ENCODE measurements at regions not wholly inside any gene's neighbourhood (a gene's known extent, or its start where the extent isn't known, plus 50 kb on each side); places are given as distances from the start of the nearest gene placed in this dataset.

DNA sequence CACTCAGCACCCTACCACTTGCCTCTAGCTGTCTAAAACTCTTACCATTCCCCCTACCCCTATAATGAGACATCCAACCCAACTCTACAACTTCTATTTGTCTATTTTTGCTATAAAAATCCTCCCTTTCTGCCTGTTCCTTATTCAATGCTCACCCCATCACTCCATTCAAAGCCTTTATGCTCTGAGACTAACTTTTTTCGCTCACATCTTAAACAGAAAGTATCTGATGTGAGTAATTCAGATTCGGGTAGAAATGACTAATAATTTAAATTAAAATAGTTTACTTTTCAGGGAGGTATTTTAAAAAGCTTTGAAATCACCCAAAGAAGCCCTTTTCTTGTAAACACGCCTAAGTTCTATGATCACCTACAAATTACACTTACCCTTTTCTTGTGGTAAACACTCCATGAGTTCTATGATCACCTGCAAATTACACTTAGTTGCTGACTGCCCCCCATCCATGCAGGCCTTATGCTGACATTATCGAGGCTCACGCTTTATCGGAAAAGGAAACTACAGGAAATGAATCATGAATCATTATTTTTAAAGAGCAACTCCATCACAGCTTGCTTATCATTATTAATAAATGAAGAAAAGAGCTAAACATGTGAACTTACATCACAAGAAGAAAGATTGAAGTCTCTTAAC is 168.7 kb upstream of the PPP1R2C start:
- DNase-seq: peak; percentile 22

DNA sequence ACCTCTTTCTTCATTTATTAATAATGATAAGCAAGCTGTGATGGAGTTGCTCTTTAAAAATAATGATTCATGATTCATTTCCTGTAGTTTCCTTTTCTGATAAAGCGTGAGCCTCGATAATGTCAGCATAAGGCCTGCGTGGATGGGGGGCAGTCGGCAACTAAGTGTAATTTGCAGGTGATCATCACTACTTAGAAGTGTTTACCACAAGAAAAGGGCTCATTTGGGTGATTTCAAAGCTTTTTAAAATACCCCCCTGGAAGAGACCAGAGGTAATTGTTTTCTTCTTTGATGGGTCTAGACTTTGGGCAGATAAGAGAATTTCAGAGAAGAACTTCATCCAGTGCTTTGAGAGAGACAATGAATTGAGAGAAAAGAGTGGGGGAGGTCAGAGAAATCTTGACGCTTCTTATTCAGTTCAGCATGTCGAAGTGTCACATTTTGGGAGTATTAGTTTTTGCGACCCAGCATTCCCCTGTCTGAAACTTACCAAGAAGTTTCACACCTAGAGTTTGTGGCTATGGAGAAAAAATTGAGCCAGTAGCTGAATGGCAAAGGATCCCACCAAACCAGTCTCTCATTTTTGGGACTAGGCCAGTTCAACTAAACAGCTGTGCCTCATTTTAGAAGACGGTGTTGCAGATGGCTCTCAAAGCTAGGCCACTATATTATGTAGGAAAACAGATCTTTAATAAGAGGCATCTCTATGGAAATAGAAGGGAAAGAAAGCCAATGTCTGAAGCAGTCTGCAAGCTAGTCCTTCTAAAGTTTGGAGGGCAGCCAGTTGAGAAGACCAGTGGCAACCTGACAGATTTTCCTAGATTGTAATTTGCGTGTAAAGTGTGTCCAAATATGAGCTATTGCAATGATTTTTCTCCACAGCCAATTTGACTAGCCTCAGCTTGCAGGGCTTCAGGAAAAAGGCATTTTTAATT is 171.0 kb upstream of the PPP1R2C start:
- DNase-seq: peak; percentile 37

DNA sequence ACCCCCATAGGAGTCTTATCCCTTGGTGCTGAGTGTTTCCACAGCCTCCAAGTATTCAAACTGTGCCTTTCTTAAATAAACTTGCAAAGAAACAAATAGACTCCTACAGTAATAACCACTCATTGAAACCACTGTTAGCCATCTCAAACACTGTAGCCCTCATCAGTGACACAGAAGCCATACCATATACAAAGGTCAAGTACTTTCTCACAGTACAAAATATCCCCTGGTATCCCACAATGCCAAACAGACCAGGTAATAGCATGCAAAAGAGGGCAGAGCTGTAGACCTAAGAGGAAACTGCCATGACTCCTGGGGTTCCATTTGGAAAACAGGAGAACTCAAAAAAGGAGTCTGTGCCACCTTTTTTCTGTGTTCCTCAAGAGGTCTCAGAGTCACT is 173.8 kb upstream of the PPP1R2C start:
- DNase-seq: no peak

DNA sequence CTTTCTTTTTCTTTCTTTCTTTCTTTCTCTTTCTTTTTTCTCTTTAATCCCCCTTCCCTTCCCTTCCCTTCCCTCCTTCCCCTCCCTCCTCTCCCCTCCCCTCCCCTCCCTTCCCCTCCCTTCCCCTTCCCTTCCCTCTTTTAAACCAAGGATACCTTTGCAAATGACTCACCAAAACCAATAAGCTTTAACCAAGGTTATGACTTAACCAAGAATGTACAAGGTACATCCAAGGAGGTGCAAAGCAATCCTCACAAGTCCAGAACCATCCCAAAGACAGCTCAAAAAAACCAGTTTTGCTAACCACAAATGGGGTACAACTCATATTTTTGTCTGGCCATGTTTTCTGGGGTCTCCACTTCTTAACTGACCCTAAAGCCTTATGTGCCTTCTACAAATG is 174.7 kb upstream of the PPP1R2C start:
- DNase-seq: no peak

DNA sequence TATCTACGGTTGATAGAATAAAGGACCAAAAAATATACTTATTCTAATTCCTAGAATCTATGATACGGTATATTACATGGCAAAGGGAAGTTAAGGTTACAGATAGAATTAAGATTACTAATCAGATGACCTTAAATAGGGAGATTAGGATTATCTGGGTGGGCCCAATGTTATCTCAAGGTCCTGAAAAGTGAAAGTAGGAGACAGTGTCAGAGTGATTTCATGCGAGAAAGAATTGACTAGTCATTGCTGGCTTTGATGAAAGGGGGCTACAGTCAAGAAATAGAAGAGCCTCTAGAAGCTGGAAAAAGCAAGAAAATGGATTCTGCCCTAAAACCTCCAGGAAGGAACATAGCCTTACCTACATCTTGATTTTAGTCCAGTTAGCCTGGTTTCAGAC is 176.9 kb upstream of the PPP1R2C start:
- no peak for DNase-seq

DNA sequence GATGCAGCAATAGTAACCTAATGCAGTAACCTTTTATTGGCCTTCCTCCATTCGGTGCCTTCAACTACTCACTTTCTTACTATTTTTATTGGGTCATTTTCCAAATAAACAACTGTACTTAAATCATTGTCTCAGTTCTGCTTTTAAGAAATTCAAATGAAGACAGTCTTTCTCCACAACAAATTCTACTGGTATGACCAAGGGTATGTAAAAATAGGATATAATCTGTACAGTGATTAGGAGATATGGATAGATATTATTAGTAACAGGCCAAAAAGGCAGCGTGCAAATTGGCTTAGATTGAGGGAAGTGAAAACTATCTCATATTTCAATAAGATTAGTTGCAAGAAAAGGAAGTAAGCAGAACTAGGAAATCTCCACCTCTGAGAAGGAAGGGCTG is 177.4 kb upstream of the PPP1R2C start:
- no peak for DNase-seq

DNA sequence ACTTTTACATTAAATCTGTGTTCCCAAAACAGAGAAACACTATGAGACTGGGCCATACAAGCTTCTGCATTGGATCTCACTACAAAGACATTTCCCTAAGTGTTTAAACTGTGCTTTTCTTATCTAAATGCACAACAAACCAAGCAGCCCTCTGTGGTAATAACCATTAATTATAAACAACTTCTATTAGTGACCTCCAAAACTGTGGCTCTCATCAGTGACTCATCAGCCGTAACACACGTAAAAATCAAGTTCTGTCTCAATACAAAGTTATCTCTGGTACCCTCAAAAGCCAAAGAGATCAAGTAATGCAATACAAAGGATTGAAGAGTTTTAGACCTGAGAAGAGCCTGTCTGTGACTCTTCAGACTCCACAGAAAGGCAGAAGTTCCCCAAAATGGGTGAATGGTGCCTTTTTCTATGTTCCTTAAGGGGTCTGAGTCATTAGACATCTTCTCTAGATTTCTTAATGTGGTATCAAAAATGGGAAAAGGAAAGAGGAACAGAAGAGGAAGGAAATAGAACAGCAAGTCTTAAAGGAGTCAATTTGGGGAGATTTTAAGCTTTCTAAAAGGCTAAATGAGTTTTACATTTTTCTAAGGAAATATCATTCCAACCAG is 189.8 kb upstream of the PPP1R2C start:
- DNase-seq: no peak

DNA sequence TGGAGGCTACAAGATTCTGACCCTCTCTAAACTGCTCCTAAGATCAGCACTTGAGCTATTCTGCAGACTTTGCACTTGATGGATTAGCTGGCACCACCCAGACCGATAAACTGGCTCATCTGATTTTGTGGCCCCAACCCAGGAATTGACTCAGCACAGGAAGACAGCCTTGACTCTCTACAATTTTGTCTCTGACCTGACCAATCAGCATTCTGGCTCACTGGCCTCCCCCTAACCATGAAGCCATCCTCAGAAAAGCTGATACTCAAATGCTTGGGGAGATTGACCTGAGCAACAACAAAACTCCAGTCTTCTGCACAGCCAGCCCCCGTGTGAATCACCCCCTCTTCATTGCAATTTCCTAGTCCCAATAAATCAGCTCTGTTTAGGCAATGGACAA is 195.4 kb upstream of the PPP1R2C start:
- DNase-seq: no peak

DNA sequence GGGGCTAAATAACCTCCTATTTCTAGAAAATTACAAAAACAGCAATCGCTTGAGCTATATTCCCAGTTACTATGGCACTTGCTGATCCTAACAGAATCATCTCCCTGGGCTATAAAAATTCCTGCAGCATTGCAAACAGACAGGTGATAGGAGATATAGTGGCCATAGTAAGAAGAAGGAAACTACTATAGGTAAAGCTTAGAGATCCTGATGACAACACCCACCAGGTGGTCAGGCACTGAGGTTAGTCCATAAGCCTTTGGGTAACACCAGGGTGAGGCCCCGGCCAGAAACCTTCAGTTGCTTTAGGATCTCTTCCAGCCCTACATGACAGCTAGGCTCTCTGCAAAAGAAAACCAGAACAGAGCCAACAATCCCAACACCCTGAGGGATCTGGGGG is 197.9 kb upstream of the PPP1R2C start:
- DNase-seq: no peak

DNA sequence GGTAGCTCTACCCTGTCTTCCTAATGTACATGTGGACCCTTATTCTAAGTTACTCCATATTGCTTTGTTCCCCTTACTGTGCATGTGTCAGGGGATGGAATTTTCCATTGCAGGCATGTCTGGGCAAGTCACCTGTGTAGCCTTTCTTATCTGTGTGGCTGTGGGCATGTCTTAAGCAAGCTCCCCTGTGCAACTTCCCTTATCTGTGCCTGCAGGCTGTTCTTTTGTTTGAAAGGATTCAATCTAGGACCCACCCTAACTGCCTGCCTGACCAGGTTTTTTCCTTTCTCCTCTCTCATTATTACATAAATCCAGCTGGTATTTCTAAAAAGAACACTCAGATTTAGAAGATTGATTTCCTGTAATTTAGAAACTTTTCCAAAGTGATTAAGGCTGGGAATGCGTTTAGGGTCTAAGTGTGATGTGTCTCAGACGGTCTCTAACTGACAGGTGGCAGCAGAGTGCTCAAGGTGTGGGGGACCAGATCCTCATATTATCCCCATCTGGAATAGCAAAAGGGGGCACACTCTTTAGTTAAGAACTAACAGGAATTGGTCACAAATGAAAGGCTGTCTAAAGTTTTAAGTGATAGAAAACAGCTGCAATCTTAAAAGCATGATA is 198.9 kb upstream of the PPP1R2C start:
- DNase-seq: no peak

DNA sequence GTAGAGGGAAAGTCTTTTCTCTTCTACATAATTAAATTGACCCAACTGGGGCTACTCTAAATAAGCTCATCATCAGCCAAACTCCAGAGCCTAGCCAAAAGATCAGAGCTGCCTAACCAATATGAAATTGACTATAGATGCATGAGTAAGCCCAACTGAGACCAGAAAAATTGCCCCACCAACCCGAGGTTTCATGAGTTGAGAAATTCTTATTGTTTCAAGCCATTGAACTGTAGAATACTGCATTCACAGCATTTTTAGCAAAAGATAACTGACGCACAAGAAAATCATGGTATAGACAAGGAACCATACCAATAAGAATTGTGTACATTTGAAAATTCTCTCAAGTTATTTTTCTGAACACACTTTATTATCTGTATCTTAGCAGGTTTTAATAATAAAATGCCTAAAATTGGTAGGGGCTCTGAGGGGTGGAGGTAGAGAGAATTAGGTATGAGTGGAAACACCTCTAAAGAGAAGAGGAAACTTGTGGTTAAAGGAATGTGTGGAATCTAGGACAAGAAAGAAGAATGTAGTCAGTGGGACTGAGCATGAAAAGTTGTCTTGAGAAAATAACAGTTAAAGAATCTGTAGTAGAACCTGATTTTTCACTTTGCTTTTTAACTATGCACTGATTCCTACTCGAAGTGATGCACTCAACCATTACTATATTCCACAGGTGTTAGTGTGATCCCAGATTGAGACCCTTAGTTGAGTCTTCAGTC is 200.9 kb upstream of the PPP1R2C start:
- DNase-seq: no peak

DNA sequence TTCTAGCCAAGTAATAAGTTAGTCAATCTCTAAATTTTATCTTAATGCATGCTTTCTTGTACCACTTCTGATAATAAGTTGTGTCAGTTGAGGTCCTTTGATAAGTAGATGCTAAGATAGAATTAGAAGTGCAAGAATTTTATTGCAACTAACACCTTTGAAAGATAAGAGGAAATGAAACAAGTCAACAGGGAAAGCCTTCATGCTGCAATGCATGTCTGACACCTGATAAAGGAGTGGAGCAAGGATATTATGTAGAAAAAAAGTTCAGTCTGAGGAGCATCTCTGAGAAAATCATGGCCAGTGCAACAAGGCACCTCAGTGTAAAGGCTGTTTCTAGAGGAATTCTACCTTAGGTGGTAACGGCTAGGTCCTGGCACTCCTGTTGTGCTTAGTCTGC is 210.7 kb upstream of the PPP1R2C start:
- no peak for DNase-seq

DNA sequence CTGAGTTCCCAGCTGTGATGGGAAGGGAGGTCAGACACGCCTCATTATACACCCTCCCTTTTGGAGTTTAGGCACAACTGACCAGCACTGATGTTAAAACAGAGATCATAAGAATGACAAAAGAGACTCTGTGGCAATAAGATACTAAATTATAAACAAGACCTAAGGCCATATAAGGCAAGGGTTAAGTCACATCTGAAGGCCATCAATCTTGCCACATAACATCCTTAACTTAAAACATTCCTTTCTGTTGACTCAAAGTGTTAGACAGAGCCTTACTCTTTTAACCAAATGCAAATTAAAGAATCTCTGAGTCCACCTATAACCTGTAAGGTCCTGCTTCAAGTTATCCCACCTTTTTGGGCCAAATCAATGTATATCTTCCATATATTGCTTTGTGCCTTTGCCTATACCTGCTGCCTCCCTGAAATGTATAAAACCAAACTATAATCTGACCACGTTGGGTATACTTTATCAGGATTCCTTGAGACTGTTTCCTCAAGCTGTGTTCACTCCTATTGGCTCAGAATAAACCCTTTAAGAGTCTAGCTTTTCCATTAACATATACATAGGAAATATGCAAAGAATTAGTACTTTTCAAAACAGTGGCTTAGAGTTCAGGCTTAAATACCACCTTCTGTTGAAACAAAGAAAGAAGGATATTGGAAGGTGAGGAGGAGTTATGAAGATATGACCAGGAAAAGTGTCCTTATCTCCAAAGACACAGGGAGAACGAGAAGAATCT is 214.4 kb upstream of the PPP1R2C start:
- no peak for DNase-seq

DNA sequence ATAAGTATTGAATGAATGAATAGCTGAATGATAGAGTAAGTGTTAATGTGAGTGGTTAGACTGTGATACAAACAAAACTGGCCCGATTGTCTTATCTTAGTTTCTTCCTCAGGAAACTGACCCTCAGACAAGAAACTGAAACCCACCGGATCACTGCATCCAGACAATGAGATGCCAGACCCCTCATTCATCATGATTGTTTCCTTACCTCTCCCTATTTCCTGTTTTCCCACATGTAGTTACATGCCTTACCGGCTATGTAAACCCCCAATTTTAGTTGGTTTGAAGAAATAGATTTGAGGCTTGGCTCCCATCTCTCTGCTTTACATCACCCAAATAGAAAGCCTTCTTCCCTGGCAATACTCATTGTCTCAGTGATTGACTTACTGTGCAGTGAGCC is 218.9 kb upstream of the PPP1R2C start:
- DNase-seq: no peak

DNA sequence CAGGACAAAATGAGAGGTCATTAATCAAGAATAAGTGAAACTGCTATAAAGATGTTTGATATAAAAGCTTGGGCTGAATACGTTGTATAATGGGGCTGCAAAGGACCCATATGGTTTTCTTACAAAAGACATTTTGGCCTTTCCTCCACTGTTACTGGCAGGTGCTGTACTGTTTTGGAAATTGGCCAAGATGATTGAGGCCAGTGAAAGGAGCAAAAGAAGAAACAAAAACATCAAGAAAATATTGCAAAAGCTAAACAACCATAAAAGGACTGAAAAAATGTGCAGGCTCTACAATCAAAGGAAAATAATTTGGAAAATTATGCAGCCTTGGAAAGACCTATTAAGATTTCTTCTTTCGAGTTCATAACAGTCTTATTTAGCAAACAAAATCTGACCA is 222.2 kb upstream of the PPP1R2C start:
- no peak for DNase-seq

DNA sequence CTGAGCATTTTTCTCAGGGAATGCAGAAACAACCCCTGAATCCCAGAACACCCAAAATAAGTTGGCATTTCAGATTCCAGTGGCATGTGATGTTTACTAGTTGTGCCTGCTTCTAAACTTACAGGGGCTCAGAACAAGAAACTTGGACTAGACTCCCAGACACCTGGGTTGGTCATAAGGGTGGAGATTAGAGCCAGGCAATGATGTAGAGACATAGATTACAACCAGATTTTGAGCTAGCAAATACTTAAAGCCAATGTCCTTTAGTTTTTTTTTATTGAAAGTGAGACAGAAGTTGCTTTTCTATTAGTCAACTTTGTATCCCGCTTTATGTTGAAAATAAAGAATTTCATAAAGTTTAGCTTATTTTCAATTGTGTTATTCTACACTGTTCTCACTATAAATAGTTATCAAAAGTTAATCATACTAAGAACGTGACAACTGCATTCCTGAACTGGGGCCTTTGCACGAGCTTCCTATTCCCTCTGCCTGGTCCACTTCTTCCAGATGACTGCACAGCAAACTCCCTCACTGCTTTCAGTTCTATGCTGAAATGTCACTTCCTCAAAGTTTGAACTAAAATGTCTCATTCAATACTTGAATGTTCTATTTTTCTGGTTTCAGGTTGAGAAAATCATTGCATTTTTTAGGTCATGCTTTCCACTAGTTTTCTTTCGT is 224.7 kb upstream of the PPP1R2C start:
- DNase-seq: no peak

DNA sequence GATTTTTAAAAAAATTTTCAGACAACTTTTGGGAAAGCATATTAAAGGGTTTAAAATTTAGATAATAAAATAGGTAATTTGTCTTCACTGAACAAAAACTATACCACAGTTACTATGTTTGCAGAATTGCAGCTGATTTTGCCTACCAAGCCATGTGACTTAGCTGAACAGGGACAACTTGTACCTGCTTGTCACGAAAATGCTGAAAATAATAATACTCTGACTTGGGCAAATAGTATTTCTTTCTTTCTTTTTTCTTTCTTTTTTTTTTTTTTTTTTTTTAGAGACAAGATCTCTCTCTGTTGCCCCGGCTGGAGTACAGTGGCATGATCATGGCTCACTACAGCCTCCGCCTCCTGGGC is 225.2 kb upstream of the PPP1R2C start:
- no peak for DNase-seq

DNA sequence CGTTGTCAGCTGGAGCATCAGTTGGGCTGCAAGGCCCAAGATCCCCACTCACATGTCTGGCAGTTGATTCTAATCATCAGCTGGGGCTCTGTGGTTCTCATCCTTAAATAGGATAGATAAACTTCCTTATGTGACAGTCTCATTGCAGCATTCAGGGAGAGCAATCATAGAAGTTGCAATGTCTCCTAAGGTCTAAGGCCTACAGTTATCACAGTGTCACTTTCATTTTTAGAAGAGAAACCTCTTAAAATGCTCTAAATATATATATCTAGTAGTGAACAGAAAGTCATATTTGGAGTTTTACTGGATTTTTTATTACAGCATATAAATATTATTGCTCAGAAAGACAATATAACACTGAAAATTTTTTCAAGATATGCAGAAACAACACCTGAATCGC is 226.0 kb upstream of the PPP1R2C start:
- no peak for DNase-seq

DNA sequence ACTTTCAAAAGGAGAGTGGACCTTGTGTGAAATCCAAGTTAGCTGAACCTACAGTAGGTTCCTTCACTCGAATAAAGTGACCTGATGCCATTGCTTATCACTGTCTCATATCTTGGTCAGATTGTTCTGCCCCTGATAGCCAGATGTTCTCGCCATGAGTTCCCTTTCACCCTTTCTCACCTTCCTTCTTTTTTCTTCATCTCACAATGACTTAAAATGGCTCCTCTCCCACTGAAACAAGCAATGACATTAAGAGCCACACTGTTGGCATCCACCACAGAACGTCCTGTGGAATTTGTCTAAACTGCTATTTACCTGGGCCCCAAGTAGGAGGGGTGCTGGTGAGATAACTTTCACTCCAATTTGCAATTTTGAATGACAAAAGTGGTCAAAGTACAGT is 227.6 kb upstream of the PPP1R2C start:
- DNase-seq: no peak

DNA sequence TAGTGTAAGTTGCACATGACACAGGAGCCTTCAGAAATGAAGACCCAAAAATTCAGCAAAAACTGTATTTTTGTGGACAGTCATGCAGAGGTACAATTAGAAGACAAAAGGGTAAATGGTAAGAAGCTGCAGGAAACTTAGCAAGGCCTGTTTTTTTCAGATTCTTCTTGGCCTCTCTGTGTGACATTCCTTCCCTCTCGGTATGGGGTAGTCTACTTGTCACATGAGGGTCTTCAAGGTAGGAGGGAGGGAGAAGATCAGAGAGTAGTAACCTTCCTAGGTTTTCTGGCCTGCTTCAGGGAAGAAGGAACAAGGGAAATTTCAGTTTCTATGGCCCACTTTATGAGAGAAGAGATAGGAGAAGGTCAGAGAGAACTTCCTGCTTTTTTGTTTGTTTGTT is 230.4 kb upstream of the PPP1R2C start:
- DNase-seq: no peak

DNA sequence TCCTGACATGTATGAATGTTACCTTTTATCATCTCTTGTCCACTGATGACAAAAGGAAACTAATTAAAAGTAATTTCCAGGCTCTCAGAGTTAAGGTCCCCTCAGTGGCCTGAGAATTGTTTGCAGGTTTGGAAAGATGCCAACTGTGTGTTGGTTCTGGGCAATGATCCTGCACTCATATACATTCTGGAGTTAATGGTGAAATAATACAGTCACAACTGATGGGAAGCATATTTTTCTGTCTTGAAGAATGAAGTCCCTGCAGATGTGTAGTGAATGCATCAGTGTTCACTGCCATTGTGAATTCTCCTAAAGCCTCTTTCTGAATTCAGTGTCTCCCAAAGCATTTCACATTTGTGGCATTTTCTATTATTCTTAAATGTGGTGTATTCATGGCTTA is 238.1 kb upstream of the PPP1R2C start:
- no peak for DNase-seq

DNA sequence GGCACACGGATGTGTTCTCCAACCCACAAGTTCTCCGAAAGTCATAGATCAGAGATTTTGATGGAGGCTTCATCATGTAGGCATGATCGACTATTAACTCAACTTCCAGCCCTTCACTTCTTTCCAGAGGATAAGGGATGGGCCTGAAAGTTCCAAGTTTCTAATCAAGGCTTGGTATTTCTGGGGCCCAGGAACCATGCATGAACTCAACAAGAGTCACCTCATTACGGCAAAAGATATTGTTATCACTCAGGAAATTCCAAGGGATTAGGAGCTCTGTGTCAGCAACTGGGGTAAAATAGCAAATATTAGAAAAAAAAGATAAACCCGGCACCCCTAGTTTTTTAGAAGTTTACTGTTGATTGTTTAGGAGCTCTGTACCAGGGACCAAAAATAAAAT is 240.1 kb upstream of the PPP1R2C start:
- no peak for DNase-seq
